Trophoblast cell (in vitro differentiated cells and primary cell): ENCODE measurements at regions not wholly inside any gene's neighbourhood (a gene's known extent, or its start where the extent isn't known, plus 50 kb on each side); places are given as distances from the start of the nearest gene placed in this dataset.
"Not testable (repeated sequence)": the region's sequence is repeated elsewhere in the genome, so short reads cannot be mapped to it uniquely, and the experiment has no call there.

ENCODE experiments used
- DNase-seq, 2 donors: peaks; one replicate each; pipeline ENCODE4 v3.0.0-alpha.2; 2016
- H2AFZ ChIP-seq: 2 replicates; pipeline ENCODE4 v1.6.1; 2013; ENCODE audit warnings: low read length, moderate library complexity, mild to moderate bottlenecking; ENCODE audit not compliant: insufficient read depth, poor library complexity
- H2AK5ac ChIP-seq: 2 replicates; pipeline ENCODE4 v1.6.1; 2013; ENCODE audit warnings: mild to moderate bottlenecking, low read length
- H2BK120ac ChIP-seq: 2 replicates; pipeline ENCODE4 v1.6.1; 2013; ENCODE audit warnings: low read length, mild to moderate bottlenecking, moderate library complexity; ENCODE audit not compliant: insufficient read depth, poor library complexity
- H2BK12ac ChIP-seq: 2 replicates; pipeline ENCODE4 v1.6.1; 2013; ENCODE audit warnings: mild to moderate bottlenecking, low read length, moderate library complexity
- H2BK5ac ChIP-seq: 2 replicates; pipeline ENCODE4 v1.6.1; 2013; ENCODE audit warnings: low read length, low read depth, moderate library complexity, mild to moderate bottlenecking; ENCODE audit not compliant: poor library complexity
- H3K14ac ChIP-seq: 2 replicates; pipeline ENCODE4 v1.6.1; 2013; ENCODE audit warnings: mild to moderate bottlenecking, low read length
- H3K18ac ChIP-seq: 2 replicates; pipeline ENCODE4 v1.6.1; 2013; ENCODE audit warnings: mild to moderate bottlenecking, low read length
- H3K23ac ChIP-seq: 2 replicates; pipeline ENCODE4 v1.6.1; 2013; ENCODE audit warnings: low read length
- H3K27ac ChIP-seq: 2 replicates; pipeline ENCODE4 v1.5.1; 2013; ENCODE audit warnings: low read depth, mild to moderate bottlenecking, inconsistent platforms, low read length, moderate library complexity
- H3K27me3 ChIP-seq: 2 replicates; pipeline ENCODE4 v1.6.1; 2013; ENCODE audit warnings: inconsistent platforms, mild to moderate bottlenecking, low read length, moderate library complexity; ENCODE audit not compliant: insufficient read depth
- H3K36me3 ChIP-seq, 2 experiments: 1 replicate in 1 of 2; 2 replicates in 1 of 2; pipeline ENCODE4 v1.6.1; 2013; ENCODE audit warnings: low read length in 2 of 2, mild to moderate bottlenecking in 2 of 2, moderate library complexity in 1 of 2; ENCODE audit not compliant: insufficient read depth in 2 of 2, control insufficient read depth in 1 of 2
- H3K4ac ChIP-seq: 2 replicates; pipeline ENCODE4 v1.6.1; 2013; ENCODE audit warnings: low read depth, mild to moderate bottlenecking, low read length, moderate library complexity
- H3K4me1 ChIP-seq, 2 experiments: 1 replicate in 1 of 2; 2 replicates in 1 of 2; pipeline ENCODE4 v1.6.1; 2013; ENCODE audit warnings: low read length in 2 of 2, mild to moderate bottlenecking in 2 of 2, moderate library complexity in 1 of 2; ENCODE audit not compliant: insufficient read depth in 2 of 2, control insufficient read depth in 1 of 2
- H3K4me2 ChIP-seq: 2 replicates; pipeline ENCODE4 v1.6.1; 2013; ENCODE audit warnings: inconsistent platforms, mild to moderate bottlenecking, low read length, moderate library complexity
- H3K4me3 ChIP-seq: 2 replicates; pipeline ENCODE4 v1.5.1; 2013; ENCODE audit warnings: mild to moderate bottlenecking, low read depth, low read length, inconsistent platforms
- H3K79me1 ChIP-seq: one replicate; pipeline ENCODE4 v1.6.1; 2013; ENCODE audit warnings: low read length
- H3K79me2 ChIP-seq: 2 replicates; pipeline ENCODE4 v1.6.1; 2013; ENCODE audit warnings: low read length, mild to moderate bottlenecking; ENCODE audit not compliant: control insufficient read depth, insufficient read depth, poor library complexity
- H3K9ac ChIP-seq: 2 replicates; pipeline ENCODE4 v1.6.1; 2013; ENCODE audit warnings: mild to moderate bottlenecking, low read length
- H3K9me3 ChIP-seq: 2 replicates; pipeline ENCODE4 v1.6.1; 2013; ENCODE audit warnings: low read depth, mild to moderate bottlenecking, control low read depth, inconsistent platforms, low read length; ENCODE audit not compliant: insufficient read depth
- H4K12ac ChIP-seq: 2 replicates; pipeline ENCODE4 v1.6.1; 2013; ENCODE audit warnings: low read depth, mild to moderate bottlenecking, low read length, moderate library complexity
- H4K8ac ChIP-seq: 2 replicates; pipeline ENCODE4 v1.6.1; 2013; ENCODE audit warnings: low read depth, mild to moderate bottlenecking, low read length, moderate library complexity
- H4K91ac ChIP-seq: one replicate; pipeline ENCODE4 v1.6.1; 2013; ENCODE audit warnings: low read depth, mild to moderate bottlenecking, low read length, moderate library complexity
- WGBS: extraction: QIAGEN DNeasy Blood & Tissue Kit; methylation state at CpG from one replicate; pipeline ENCODE4 v1.1.7; 2013; ENCODE audit warnings: missing lambda C conversion rate; ENCODE audit not compliant: insufficient read length, insufficient coverage; ENCODE audit errors: extremely low coverage; 5-methylcytosine and 5-hydroxymethylcytosine counted together

GRCh38 chr6:103504501-103505154 is 1355.1 kb downstream of the HACE1 start:
- Histone ChIP-seq H3K27me3 (no peaks in the 10 kb centered on the region), H3K14ac (no peak overlapping the region), H2AFZ (no peak overlapping the region), H3K4me2 (no peak overlapping the region), H2AK5ac (no peak overlapping the region), H3K4ac (no peak overlapping the region), H3K36me3 (no peaks in the 10 kb centered on the region), H3K27ac (no peak overlapping the region), H3K18ac (no peak overlapping the region), H2BK120ac (no peak overlapping the region), H3K79me1 (no peaks in the 10 kb centered on the region), H3K9me3 (no peaks in the 10 kb centered on the region), H3K4me3 (no peak overlapping the region), H4K8ac (no peak overlapping the region), H2BK12ac (no peak overlapping the region), H3K4me1 (no peaks in the 10 kb centered on the region), H3K23ac (no peak overlapping the region), H4K91ac (no peak overlapping the region), H4K12ac (no peak overlapping the region), H2BK5ac (no peak overlapping the region), H3K79me2 (no peaks in the 10 kb centered on the region), H3K9ac (no peak overlapping the region)
- WGBS = 100% methylated on average over 1 of the region's 1 CpG
- DNase-seq = no peak

DNA sequence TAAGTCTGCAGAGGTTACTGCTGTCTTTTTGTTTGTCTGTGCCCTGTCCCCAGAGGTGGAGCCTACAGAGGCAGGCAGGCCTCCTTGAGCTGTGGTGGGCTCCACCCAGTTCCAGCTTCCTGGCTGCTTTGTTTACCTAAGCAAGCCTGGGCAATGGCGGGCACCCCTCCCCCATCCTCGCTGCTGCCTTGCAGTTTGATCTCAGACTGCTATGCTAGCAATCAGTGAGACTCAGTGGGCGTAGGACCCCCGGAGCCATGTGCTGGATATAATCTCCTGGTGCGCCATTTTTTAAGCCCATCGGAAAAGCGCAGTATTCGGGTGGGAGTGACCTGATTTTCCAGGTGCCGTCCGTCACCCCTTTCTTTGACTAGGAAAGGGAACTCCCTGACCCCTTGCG is 1363.1 kb downstream of the HACE1 start:
- WGBS = no CpG with 5 or more reads among the region's 11 CpGs
- not testable (repeated sequence) for DNase-seq, H3K4me3 ChIP-seq, H4K8ac ChIP-seq, H3K23ac ChIP-seq, H3K9ac ChIP-seq, H2BK12ac ChIP-seq, H4K91ac ChIP-seq, H3K14ac ChIP-seq, H2BK120ac ChIP-seq, H3K4me1 ChIP-seq, H3K4me2 ChIP-seq, H4K12ac ChIP-seq, H2AFZ ChIP-seq, H2BK5ac ChIP-seq, H3K79me1 ChIP-seq, H3K79me2 ChIP-seq, H3K4ac ChIP-seq, H3K27ac ChIP-seq, H3K18ac ChIP-seq, H3K36me3 ChIP-seq, H3K27me3 ChIP-seq, H3K9me3 ChIP-seq, H2AK5ac ChIP-seq

DNA sequence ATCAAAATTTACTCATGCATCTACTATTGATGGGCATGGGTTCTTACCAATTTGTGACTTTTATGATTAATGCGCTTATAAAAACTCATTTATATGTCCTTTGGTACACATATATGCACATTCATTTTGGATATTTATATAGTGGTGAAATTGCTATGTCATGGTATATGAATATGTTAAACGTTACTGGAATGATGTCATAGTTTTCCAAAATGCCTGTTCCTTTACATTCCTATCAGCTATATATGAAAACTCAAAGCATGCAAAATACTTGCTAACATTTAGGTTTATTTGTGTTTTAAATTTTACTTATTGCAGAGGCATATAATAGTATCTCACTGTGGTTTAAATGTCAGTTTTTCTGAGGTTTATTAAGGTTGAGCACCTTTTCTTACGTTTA is 1403.1 kb downstream of the HACE1 start:
- no peak overlapping the region for H4K8ac ChIP-seq
- no peak overlapping the region for H4K12ac ChIP-seq
- WGBS = no CpG with 5 or more reads among the region's 3 CpGs
- no peaks in the 10 kb centered on the region for H3K79me1 ChIP-seq
- H2BK5ac ChIP-seq = no peak overlapping the region
- no peak overlapping the region for H3K4me3 ChIP-seq
- H3K36me3 ChIP-seq = no peaks in the 10 kb centered on the region
- no peaks in the 10 kb centered on the region for H3K27me3 ChIP-seq
- no peak overlapping the region for H3K18ac ChIP-seq
- H2BK12ac ChIP-seq = no peak overlapping the region
- no peak overlapping the region for H3K14ac ChIP-seq
- H3K27ac ChIP-seq = no peak overlapping the region
- H2BK120ac ChIP-seq = no peak overlapping the region
- H2AK5ac ChIP-seq = no peak overlapping the region
- H3K79me2 ChIP-seq = no peaks in the 10 kb centered on the region
- no peak overlapping the region for H3K4ac ChIP-seq
- H3K23ac ChIP-seq = no peak overlapping the region
- no peaks in the 10 kb centered on the region for H3K4me1 ChIP-seq
- H2AFZ ChIP-seq = no peak overlapping the region
- no peak overlapping the region for H3K9ac ChIP-seq
- H3K9me3 ChIP-seq = no peaks in the 10 kb centered on the region
- no peak for DNase-seq
- H3K4me2 ChIP-seq = no peak overlapping the region
- no peak overlapping the region for H4K91ac ChIP-seq

DNA sequence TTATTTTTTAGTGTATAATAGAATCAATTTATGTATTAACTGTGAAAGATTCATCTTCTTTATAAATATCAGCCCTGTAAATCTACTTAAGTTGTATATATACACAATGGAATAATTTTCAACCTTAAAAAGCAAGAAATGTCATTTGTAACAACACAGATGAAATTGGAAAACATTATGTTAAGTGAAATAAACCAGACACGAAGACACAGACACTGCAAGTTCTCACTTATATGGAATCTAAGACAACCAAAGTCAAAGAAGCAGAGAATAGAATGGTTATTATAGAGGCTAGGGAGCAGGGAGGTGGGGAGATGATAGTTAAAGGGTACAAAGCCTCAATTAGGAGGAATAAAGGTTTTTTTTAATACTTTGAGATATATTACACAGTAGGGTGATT is 1404.4 kb downstream of the HACE1 start:
- Histone ChIP-seq H3K27ac (no peak overlapping the region), H3K23ac (no peak overlapping the region), H3K4ac (no peak overlapping the region), H4K8ac (no peak overlapping the region), H4K91ac (no peak overlapping the region), H3K79me1 (no peaks in the 10 kb centered on the region), H2AK5ac (no peak overlapping the region), H2BK12ac (no peak overlapping the region), H3K14ac (no peak overlapping the region), H3K4me2 (no peak overlapping the region), H3K27me3 (no peaks in the 10 kb centered on the region), H3K4me1 (no peaks in the 10 kb centered on the region), H3K9ac (no peak overlapping the region), H4K12ac (no peak overlapping the region), H2BK120ac (no peak overlapping the region), H3K9me3 (no peaks in the 10 kb centered on the region), H3K4me3 (no peak overlapping the region), H3K79me2 (no peaks in the 10 kb centered on the region), H3K36me3 (no peaks in the 10 kb centered on the region), H2BK5ac (no peak overlapping the region), H3K18ac (no peak overlapping the region), H2AFZ (no peak overlapping the region)
- DNase-seq = no peak
- whole genome bisulfite sequencing = no CpG with 5 or more reads among the region's 1 CpG
